BE2C (cell line): ENCODE measurements at regions not wholly inside any gene's neighbourhood (a gene's known extent, or its start where the extent isn't known, plus 50 kb on each side); places are given as distances from the start of the nearest gene placed in this dataset.
A peak's percentile ranks its signal among the peaks of the same experiment; 100 is the strongest.

Experiments
- DNase-seq: peaks from one replicate; pipeline ENCODE4 v3.0.0-alpha.2; 2020
- H3K27me3 ChIP-seq: fragments of 250-450 bp; sonication (Bioruptor Pico); 2 replicates; pipeline ENCODE4 v1.5.1; 2020; ENCODE audit warnings: mild to moderate bottlenecking
- H3K36me3 ChIP-seq: fragments of 250-450 bp; sonication (Bioruptor Pico); 2 replicates; pipeline ENCODE4 v1.5.1; 2020; ENCODE audit warnings: mild to moderate bottlenecking
- H3K4me1 ChIP-seq: fragments of 250-450 bp; sonication (Bioruptor Pico); 2 replicates; pipeline ENCODE4 v1.5.1; 2020
- H3K4me3 ChIP-seq: 2 replicates; pipeline ENCODE4 v1.5.1; 2011; ENCODE audit warnings: low read depth, low read length
- H3K9me3 ChIP-seq: fragments of 250-450 bp; sonication (Bioruptor Pico); 2 replicates; pipeline ENCODE4 v1.5.1; 2020
- TF ChIP-seq, protein P1 (sequence below): IDR thresholded peaks from 2 replicates; pipeline ENCODE4 v1.5.1; 2012; ENCODE audit warnings: mild to moderate bottlenecking, low read depth, low read length

GRCh38 chr12:61879229-61879628 is 381.0 kb upstream of the USP15 start:
- H3K27me3 ChIP-seq, result no peaks in the 10 kb centered on the region
- no peaks in the 10 kb centered on the region for H3K4me1 ChIP-seq
- H3K9me3 ChIP-seq, result no peaks in the 10 kb centered on the region; the same call in 1 of the 2 replicates
- no peaks in the 10 kb centered on the region for H3K36me3 ChIP-seq
- peak; percentile 3 for DNase-seq
- H3K4me3 ChIP-seq, result no peak overlapping the region
- TF ChIP-seq, protein P1, sequence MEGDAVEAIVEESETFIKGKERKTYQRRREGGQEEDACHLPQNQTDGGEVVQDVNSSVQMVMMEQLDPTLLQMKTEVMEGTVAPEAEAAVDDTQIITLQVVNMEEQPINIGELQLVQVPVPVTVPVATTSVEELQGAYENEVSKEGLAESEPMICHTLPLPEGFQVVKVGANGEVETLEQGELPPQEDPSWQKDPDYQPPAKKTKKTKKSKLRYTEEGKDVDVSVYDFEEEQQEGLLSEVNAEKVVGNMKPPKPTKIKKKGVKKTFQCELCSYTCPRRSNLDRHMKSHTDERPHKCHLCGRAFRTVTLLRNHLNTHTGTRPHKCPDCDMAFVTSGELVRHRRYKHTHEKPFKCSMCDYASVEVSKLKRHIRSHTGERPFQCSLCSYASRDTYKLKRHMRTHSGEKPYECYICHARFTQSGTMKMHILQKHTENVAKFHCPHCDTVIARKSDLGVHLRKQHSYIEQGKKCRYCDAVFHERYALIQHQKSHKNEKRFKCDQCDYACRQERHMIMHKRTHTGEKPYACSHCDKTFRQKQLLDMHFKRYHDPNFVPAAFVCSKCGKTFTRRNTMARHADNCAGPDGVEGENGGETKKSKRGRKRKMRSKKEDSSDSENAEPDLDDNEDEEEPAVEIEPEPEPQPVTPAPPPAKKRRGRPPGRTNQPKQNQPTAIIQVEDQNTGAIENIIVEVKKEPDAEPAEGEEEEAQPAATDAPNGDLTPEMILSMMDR, result no peak

DNA sequence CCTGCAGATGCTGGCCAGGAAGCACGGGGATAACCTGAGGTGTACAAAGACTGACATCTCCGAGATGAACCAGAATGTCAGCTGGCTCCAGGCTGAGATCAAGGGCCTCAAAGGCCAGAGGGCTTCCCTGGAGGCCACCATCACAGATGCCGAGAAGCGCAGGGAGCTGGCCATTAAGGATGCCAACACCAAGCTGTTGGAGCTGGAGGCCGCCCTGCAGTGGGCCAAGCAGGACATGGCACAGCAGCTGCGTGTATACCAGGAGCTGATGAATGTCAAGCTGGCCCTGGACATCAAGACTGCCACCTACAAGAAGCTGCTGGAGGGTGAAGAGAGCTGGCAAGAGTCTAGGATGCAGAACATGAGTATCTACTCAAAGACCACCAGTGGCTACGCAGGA is 380.0 kb upstream of the USP15 start:
- H3K36me3 ChIP-seq, result no peaks in the 10 kb centered on the region
- H3K27me3 ChIP-seq, result no peaks in the 10 kb centered on the region
- H3K9me3 ChIP-seq, result no peaks in the 10 kb centered on the region; the same call in 1 of the 2 replicates
- DNase-seq, result no peak
- TF ChIP-seq, protein P1, result no peak
- H3K4me1 ChIP-seq, result no peaks in the 10 kb centered on the region
- H3K4me3 ChIP-seq, result no peak overlapping the region

DNA sequence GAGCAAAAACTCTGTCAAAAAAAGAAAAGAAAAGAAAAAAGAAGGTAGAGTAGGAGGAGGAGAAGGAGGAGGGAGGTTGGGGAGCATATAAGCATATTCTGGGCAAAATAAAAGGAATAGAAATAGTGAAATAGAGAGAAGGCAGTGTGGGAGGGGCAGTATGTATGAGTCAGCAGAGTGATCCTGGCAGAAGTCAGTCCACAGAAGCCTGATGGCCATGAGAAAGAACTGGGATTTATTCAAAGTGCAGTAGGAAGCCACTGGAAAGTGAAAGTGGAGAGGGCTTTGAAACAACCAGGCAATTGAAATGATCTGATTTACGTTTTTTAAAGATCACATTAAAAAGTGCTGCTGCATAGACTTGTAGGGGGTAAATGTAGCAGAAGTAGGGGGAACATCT is 368.6 kb upstream of the USP15 start:
- Histone ChIP-seq H3K27me3 (no peaks in the 10 kb centered on the region), H3K9me3 (no peaks in the 10 kb centered on the region; the same call in 1 of the 2 replicates), H3K4me1 (no peaks in the 10 kb centered on the region), H3K36me3 (no peaks in the 10 kb centered on the region), H3K4me3 (no peak overlapping the region)
- DNase-seq, result no peak
- TF ChIP-seq, protein P1, result no peak

DNA sequence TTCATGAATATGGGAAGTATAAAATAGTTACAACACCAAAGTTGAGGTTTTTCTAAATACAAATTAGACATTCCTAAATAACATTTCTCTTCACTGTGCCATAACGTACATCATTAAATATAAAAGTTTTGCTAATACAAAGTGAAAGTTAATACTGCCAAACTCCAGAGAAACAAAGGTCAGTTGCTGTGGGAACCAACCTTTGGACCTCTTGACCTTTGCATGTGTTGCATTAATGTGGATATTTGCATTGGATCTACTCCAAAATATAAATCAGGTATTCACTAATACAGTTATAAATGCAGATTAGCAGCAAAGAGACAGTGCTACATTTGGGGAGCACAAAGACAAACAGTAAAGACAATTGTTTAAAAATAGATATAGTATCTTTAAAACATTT is 366.0 kb upstream of the USP15 start:
- no peaks in the 10 kb centered on the region for H3K27me3 ChIP-seq
- H3K4me3 ChIP-seq, result no peak overlapping the region
- no peaks in the 10 kb centered on the region for H3K36me3 ChIP-seq
- DNase-seq, result no peak
- no peaks in the 10 kb centered on the region; the same call in none of the 2 replicates for H3K9me3 ChIP-seq
- no peaks in the 10 kb centered on the region for H3K4me1 ChIP-seq
- TF ChIP-seq, protein P1, result no peak

DNA sequence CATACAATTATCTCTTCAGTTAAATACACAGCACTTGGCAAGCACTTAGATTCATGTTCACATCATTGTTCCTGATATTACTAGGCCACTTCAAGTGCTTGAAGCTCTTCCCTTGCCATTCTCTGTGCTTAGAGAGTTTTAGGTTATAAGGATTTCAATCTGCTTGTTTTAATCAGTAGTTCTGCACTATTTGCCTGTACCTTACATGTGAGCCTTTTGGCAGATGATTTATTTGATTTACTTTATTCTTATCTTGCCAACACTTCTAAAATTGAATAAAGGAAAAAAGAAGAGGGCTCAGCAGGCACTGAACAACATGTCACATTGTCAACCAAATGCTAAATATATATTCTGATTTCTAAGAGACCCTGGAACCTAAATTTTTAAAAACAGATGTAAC is 363.8 kb upstream of the USP15 start:
- DNase-seq, result no peak
- no peaks in the 10 kb centered on the region; the same call in none of the 2 replicates for H3K9me3 ChIP-seq
- no peaks in the 10 kb centered on the region for H3K36me3 ChIP-seq
- no peaks in the 10 kb centered on the region for H3K4me1 ChIP-seq
- TF ChIP-seq, protein P1, result no peak
- H3K4me3 ChIP-seq, result no peak overlapping the region
- H3K27me3 ChIP-seq, result no peaks in the 10 kb centered on the region

DNA sequence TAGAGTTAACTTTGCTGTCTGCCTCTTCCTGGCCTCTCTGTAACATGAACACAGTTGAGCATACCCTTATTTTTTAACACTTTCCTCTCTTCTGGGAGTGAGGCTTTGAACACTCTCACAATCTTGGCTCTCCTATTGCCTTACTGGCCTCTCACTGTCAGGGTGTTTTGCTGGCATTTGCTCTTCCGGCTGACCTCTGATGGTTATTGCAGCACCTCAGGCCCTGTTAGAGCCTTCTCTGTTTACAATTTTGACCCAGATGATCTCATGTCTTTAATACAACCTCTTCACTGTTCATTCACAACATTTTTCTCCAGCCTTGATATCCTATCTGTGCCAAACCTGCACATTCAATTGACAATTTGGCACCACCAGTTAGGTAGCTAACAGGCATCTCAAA is 357.8 kb upstream of the USP15 start:
- no peak overlapping the region for H3K4me3 ChIP-seq
- no peaks in the 10 kb centered on the region for H3K27me3 ChIP-seq
- no peak for DNase-seq
- H3K4me1 ChIP-seq, result no peaks in the 10 kb centered on the region
- H3K9me3 ChIP-seq, result no peaks in the 10 kb centered on the region; the same call in 1 of the 2 replicates
- TF ChIP-seq, protein P1, result no peak
- H3K36me3 ChIP-seq, result no peaks in the 10 kb centered on the region
